ENCODE measurements at regions not wholly inside any gene's neighbourhood (a gene's known extent, or its start where the extent isn't known, plus 50 kb on each side); places are given as distances from the start of the nearest gene placed in this dataset.

GRCh38 chr3:15941958-15942357 lies 144.2 kb upstream of the ANKRD28 start:
- POLR2A ChIA-PET, result no interaction called here
- CTCF ChIA-PET, result no interaction called here
- TF ChIP-seq TARDBP (IDR thresholded peaks at IDR 0.05), result no peak
- no peak for TF ChIP-seq ZNF384 (IDR thresholded peaks at IDR 0.05)
- no peak for TF ChIP-seq FOXA1 (IDR thresholded peaks at IDR 0.05)
- no peak for TF ChIP-seq FOXK2 (IDR thresholded peaks at IDR 0.05)
- TF ChIP-seq NFRKB (IDR thresholded peaks at IDR 0.05), result no peak
- TF ChIP-seq FOXM1 (IDR thresholded peaks at IDR 0.05; ENCODE audit: borderline replicate concordance), result no peak
- no peak for TF ChIP-seq LEF1 (IDR thresholded peaks at IDR 0.05; ENCODE audit: borderline replicate concordance)
- no peak for TF ChIP-seq SUZ12 (IDR thresholded peaks at IDR 0.05)
- TF ChIP-seq L3MBTL2 (conservative IDR thresholded peaks at IDR 0.05), result no peak
- TF ChIP-seq CTBP1 (IDR thresholded peaks at IDR 0.05; ENCODE audit: borderline replicate concordance), result no peak
- TF ChIP-seq ARNT (IDR thresholded peaks at IDR 0.05), result no peak
- TF ChIP-seq ELF4 (IDR thresholded peaks at IDR 0.05), result no peak
- no peak for TF ChIP-seq HDGF (IDR thresholded peaks at IDR 0.05; ENCODE audit: borderline replicate concordance)
- no peak for TF ChIP-seq SP1 (IDR thresholded peaks at IDR 0.05)
- TF ChIP-seq PKNOX1 (IDR thresholded peaks at IDR 0.05), result no peak
- no peak for TF ChIP-seq BHLHE40 (IDR thresholded peaks at IDR 0.05; ENCODE audit: borderline replicate concordance)
- no peak for DNase-seq (ENCODE audit: extremely low spot score)

GRCh38 chr3:15942462-15942861 lies 144.7 kb upstream of the ANKRD28 start:
- TF ChIP-seq PKNOX1 (IDR thresholded peaks at IDR 0.05) (no peak), NFRKB (IDR thresholded peaks at IDR 0.05) (no peak), FOXM1 (IDR thresholded peaks at IDR 0.05; ENCODE audit: borderline replicate concordance) (no peak), SP1 (IDR thresholded peaks at IDR 0.05) (no peak), ELF4 (IDR thresholded peaks at IDR 0.05) (no peak), CTBP1 (IDR thresholded peaks at IDR 0.05; ENCODE audit: borderline replicate concordance) (no peak), BHLHE40 (IDR thresholded peaks at IDR 0.05; ENCODE audit: borderline replicate concordance) (no peak), TARDBP (IDR thresholded peaks at IDR 0.05) (no peak), SUZ12 (IDR thresholded peaks at IDR 0.05) (no peak), ZNF384 (IDR thresholded peaks at IDR 0.05) (no peak)
- ChIA-PET POLR2A (no interaction called here), CTCF (no interaction called here)
- DNase-seq (ENCODE audit: extremely low spot score), result no peak

- TF ChIP-seq FOXK2 (IDR thresholded peaks at IDR 0.05), result no peak
- TF ChIP-seq FOXM1 (IDR thresholded peaks at IDR 0.05; ENCODE audit: borderline replicate concordance), result no peak
- no peak for TF ChIP-seq LEF1 (IDR thresholded peaks at IDR 0.05; ENCODE audit: borderline replicate concordance)
- TF ChIP-seq PKNOX1 (IDR thresholded peaks at IDR 0.05), result no peak
- no peak for TF ChIP-seq NFRKB (IDR thresholded peaks at IDR 0.05)
- no peak for TF ChIP-seq ELF4 (IDR thresholded peaks at IDR 0.05)
- TF ChIP-seq SUZ12 (IDR thresholded peaks at IDR 0.05), result no peak
- no peak for TF ChIP-seq ZNF384 (IDR thresholded peaks at IDR 0.05)
- no peak for TF ChIP-seq TARDBP (IDR thresholded peaks at IDR 0.05)
- no peak for TF ChIP-seq L3MBTL2 (conservative IDR thresholded peaks at IDR 0.05)
- TF ChIP-seq CTBP1 (IDR thresholded peaks at IDR 0.05; ENCODE audit: borderline replicate concordance), result no peak
- no peak for TF ChIP-seq BHLHE40 (IDR thresholded peaks at IDR 0.05; ENCODE audit: borderline replicate concordance)
- TF ChIP-seq SP1 (IDR thresholded peaks at IDR 0.05), result no peak
- TF ChIP-seq FOXA1 (IDR thresholded peaks at IDR 0.05), result no peak
- TF ChIP-seq HDGF (IDR thresholded peaks at IDR 0.05; ENCODE audit: borderline replicate concordance), result no peak
- no peak for TF ChIP-seq ARNT (IDR thresholded peaks at IDR 0.05)
- CTCF ChIA-PET, result no interaction called here
- POLR2A ChIA-PET, result no interaction called here
- DNase-seq (ENCODE audit: extremely low spot score), result no peak
Observed at GRCh38 chr3:15942936-15943335, 145.2 kb upstream of the ANKRD28 start.

GRCh38 chr3:15948388-15948787 lies 150.6 kb upstream of the ANKRD28 start:
- POLR2A ChIA-PET, result no interaction called here
- CTCF ChIA-PET, result no interaction called here
- DNase-seq (ENCODE audit: extremely low spot score), result no peak
- TF ChIP-seq BHLHE40 (IDR thresholded peaks at IDR 0.05; ENCODE audit: borderline replicate concordance) (no peak), TARDBP (IDR thresholded peaks at IDR 0.05) (no peak)

GRCh38 chr3:15952543-15953175 lies 154.9 kb upstream of the ANKRD28 start:
- DNase-seq (ENCODE audit: extremely low spot score), result no peak
- TF ChIP-seq LEF1 (IDR thresholded peaks at IDR 0.05; ENCODE audit: borderline replicate concordance), result no peak
- TF ChIP-seq CTBP1 (IDR thresholded peaks at IDR 0.05; ENCODE audit: borderline replicate concordance), result no peak
- no peak for TF ChIP-seq FOXK2 (IDR thresholded peaks at IDR 0.05)
- no peak for TF ChIP-seq PKNOX1 (IDR thresholded peaks at IDR 0.05)
- TF ChIP-seq L3MBTL2 (conservative IDR thresholded peaks at IDR 0.05), result no peak
- no peak for TF ChIP-seq SUZ12 (IDR thresholded peaks at IDR 0.05)
- no peak for TF ChIP-seq FOXA1 (IDR thresholded peaks at IDR 0.05)
- no peak for TF ChIP-seq BHLHE40 (IDR thresholded peaks at IDR 0.05; ENCODE audit: borderline replicate concordance)
- TF ChIP-seq ELF4 (IDR thresholded peaks at IDR 0.05), result no peak
- no peak for TF ChIP-seq HDGF (IDR thresholded peaks at IDR 0.05; ENCODE audit: borderline replicate concordance)
- CTCF ChIA-PET, result no interaction called here
- POLR2A ChIA-PET, result no interaction called here

GRCh38 chr3:15953841-15954240 lies 156.1 kb upstream of the ANKRD28 start:
- TF ChIP-seq FOXA1 (IDR thresholded peaks at IDR 0.05), result no peak
- no peak for TF ChIP-seq PKNOX1 (IDR thresholded peaks at IDR 0.05)
- no peak for TF ChIP-seq CTBP1 (IDR thresholded peaks at IDR 0.05; ENCODE audit: borderline replicate concordance)
- ChIA-PET CTCF (interaction anchor here (0.7 to 1.1 kb wide), 3 partner anchors 13 to 106 kb away, joined by 3 read pairs; no protein-coding TSS in a partner anchor), POLR2A (no interaction called here)
- no peak for DNase-seq (ENCODE audit: extremely low spot score)

Measured in HEK293T (cell line).